Neural crest cell (in vitro differentiated cells): ENCODE measurements at regions not wholly inside any gene's neighbourhood (a gene's known extent, or its start where the extent isn't known, plus 50 kb on each side); places are given as distances from the start of the nearest gene placed in this dataset.
"Not testable (repeated sequence)": the region's sequence is repeated elsewhere in the genome, so short reads cannot be mapped to it uniquely, and the experiment has no call there.

Experiments
- DNase-seq: peaks from one replicate; pipeline ENCODE4 v3.0.0; 2021; ENCODE audit warnings: low read depth, mixed read lengths, low spot score
- H3K27ac Mint-ChIP-seq: one replicate; pipeline ENCODE4 v1.8.0; 2021; ENCODE audit warnings: mild to moderate bottlenecking, mixed read lengths; ENCODE audit not compliant: unreplicated experiment
- H3K27me3 Mint-ChIP-seq: 2 replicates; pipeline ENCODE4 v1.8.0; 2021; ENCODE audit warnings: low read depth, mild to moderate bottlenecking, mixed read lengths
- H3K36me3 Mint-ChIP-seq: 2 replicates; pipeline ENCODE4 v1.8.0; 2021; ENCODE audit warnings: low read depth, mild to moderate bottlenecking, mixed read lengths
- H3K4me1 Mint-ChIP-seq: 2 replicates; pipeline ENCODE4 v1.8.0; 2021; ENCODE audit warnings: mixed read lengths
- H3K4me3 Mint-ChIP-seq: one replicate; pipeline ENCODE4 v1.8.0; 2021; ENCODE audit warnings: mild to moderate bottlenecking, mixed read lengths
- H3K9me3 Mint-ChIP-seq: 2 replicates; pipeline ENCODE4 v1.8.0; 2021; ENCODE audit warnings: mixed read lengths
- CTCF ChIP-seq: fragments of 200-600 bp; sonication (generic); conservative IDR thresholded peaks from 2 replicates; pipeline ENCODE4 v1.5.0; 2021; ENCODE audit warnings: antibody characterized with exemption, mild to moderate bottlenecking

GRCh38 chr14:105971593-105972500, 445.5 kb downstream of the TMEM121 start:
- no peaks in the 10 kb centered on the region for H3K27me3 Mint-ChIP-seq
- H3K36me3 Mint-ChIP-seq = peaks cover 11% of the 10 kb centered on the region
- TF ChIP-seq CTCF = no peak
- no peak overlapping the region for H3K27ac Mint-ChIP-seq
- H3K9me3 Mint-ChIP-seq = peaks cover 28% of the 10 kb centered on the region
- no peak for DNase-seq
- H3K4me3 Mint-ChIP-seq = no peak overlapping the region
- no peaks in the 10 kb centered on the region for H3K4me1 Mint-ChIP-seq

- Mint-ChIP-seq H3K4me3 (no peak overlapping the region), H3K27me3 (no peaks in the 10 kb centered on the region), H3K9me3 (peaks cover 32% of the 10 kb centered on the region), H3K4me1 (no peaks in the 10 kb centered on the region), H3K27ac (no peak overlapping the region), H3K36me3 (peaks cover 11% of the 10 kb centered on the region)
- DNase-seq = no peak
- TF ChIP-seq CTCF = no peak
Observed at GRCh38 chr14:105974902-105975301, 448.5 kb downstream of the TMEM121 start.

DNA sequence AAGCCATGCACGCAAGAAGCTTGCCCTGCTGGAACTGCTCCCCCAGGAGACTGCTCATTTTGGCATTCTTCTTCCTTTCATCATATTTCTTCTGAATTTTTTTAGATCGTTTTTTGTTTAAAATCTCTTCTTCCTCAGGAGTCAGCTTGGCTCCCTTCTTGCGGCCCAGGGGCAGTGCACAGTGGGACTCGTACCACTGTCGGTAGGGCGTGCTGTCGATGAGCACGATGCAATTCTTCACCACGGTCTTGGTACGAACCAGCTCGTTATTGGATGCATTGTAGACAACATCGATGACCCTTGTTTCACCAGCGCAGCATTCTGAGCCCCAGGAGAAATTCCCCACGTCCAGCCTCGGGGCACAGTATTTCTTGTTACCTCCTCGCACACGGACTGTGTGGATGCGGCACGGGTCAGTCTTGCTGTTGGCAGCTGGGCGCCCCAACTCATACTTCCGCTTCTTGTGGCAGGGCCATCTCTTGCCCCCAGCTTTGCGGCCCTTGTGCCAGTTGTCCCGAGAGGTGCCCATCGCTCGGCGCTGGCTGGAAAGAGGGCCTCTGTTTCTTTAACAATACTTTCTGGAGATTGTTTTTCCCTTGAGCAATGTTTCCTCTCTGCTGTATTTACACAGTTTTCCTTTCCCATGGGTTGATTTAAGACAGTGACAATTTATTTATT, 452.4 kb downstream of the TMEM121 start:
- no peak for DNase-seq
- peaks cover 8% of the 10 kb centered on the region for H3K36me3 Mint-ChIP-seq
- peaks cover 34% of the 10 kb centered on the region for H3K9me3 Mint-ChIP-seq
- H3K4me3 Mint-ChIP-seq = no peak overlapping the region
- no peaks in the 10 kb centered on the region for H3K27me3 Mint-ChIP-seq
- TF ChIP-seq CTCF = no peak
- no peak overlapping the region for H3K27ac Mint-ChIP-seq
- H3K4me1 Mint-ChIP-seq = no peaks in the 10 kb centered on the region

- Mint-ChIP-seq H3K4me1 (no peaks in the 10 kb centered on the region), H3K36me3 (peaks cover 8% of the 10 kb centered on the region), H3K27ac (no peak overlapping the region), H3K4me3 (no peak overlapping the region), H3K27me3 (no peaks in the 10 kb centered on the region), H3K9me3 (peaks cover 38% of the 10 kb centered on the region)
- TF ChIP-seq CTCF = no peak
- no peak for DNase-seq
Observed at GRCh38 chr14:105979446-105979845, 453.1 kb downstream of the TMEM121 start.

- Mint-ChIP-seq H3K9me3 (peaks cover 38% of the 10 kb centered on the region), H3K4me3 (no peak overlapping the region), H3K27ac (no peak overlapping the region), H3K4me1 (no peaks in the 10 kb centered on the region), H3K36me3 (peaks cover 8% of the 10 kb centered on the region), H3K27me3 (no peaks in the 10 kb centered on the region)
- no peak for DNase-seq
- TF ChIP-seq CTCF = no peak
Observed at GRCh38 chr14:105980224-105980623, 453.8 kb downstream of the TMEM121 start.

DNA sequence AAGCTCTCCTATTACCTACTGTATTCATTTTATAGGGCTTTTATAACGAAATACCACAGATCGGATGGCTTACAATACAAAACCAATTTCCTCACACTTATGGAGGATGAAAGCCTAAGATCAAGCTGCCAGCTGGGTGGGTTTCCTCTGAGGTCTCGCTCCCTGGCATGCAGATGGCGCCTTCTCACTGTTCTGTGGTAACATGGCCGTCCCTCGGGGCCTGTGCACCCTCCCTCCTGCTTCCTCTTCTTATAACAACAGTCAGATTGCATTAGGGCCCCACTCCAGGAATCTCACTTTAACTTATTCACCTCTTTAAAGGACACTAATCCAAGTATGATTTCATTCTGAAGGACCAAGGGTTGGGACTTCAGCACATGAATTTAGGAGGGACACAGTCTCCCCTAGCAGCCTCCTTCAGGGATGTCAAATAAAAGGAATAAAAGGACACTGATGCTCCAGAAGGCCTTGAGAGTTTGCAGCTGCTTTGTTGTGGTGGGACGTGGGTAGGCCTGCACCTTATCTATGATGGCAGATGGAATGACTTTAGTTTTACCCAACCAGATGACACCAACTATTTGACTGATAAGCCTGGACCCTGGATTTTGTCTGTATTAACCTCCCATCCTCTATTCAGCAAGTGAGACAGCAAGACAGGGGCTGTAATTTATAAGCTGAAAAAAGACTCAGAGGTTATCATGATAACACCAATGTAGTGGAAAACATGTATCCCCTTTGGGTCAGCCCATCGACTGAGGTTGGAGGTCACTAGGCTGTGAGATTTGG, 455.3 kb downstream of the TMEM121 start:
- H3K27me3 Mint-ChIP-seq, H3K4me1 Mint-ChIP-seq, H3K36me3 Mint-ChIP-seq, H3K4me3 Mint-ChIP-seq, DNase-seq, H3K27ac Mint-ChIP-seq: not testable (repeated sequence)
- peaks cover 32% of the 10 kb centered on the region for H3K9me3 Mint-ChIP-seq
